ENCODE measurements at regions not wholly inside any gene's neighbourhood (a gene's known extent, or its start where the extent isn't known, plus 50 kb on each side); places are given as distances from the start of the nearest gene placed in this dataset.

DNA sequence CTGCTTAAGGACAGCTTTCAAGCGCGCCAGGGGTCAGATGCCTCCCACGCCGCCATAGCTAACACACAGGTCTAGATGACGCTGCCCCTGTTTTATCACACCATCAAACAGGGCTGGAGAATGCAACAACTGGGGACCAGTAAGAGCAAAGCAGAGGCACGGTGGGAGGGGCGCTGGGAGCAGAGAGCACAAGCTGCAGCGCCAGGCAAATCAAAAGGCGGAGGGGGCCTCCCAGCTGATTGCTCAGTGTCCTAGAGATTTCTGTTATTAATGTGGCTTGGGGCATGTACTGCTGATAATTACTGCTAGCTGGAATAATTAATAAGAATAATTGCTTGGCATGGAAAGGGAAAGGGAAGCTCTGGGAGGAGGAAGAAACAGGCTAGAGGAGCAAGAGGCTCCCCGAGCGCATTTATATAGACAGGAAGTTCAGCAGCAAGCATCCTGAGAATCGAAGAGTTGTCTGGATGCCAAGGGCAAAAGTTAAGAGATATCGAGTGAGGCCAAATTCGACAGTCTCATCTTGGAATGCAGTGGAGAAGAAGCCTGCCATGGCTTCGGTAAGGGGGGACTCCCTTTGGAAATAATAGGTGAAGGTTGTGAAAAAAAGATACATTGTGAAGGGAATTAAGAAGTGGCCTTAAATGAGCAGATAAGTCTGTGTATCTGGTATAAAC, 104.5 kb upstream of the ZNF521 start:
- no peak for DNase-seq (ENCODE audit: low read depth, low spot score)
- in situ Hi-C loops (cut with HindIII; ENCODE audit: low pct_unique_long_range_greater_than_20kb, low sequenced_read_pairs) = no loop called here

DNA sequence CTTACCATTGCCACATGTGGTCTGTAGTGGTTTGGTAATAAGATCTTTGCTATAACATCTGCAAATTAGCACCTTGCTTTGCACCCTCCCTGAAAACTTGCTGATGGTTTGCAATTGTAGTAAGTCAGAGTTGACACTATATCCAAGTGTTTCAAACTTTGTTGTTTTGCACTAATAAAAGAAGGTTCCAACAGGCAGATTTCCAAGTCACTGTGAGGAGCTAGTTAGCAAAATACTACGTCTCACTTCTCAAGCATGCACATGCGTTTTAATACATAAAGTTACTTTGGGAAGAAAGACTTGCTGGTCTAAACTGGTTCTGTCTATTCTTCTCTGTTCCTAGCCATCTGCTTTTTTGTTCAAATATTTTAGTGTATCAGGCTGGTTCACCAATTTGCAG, 103.7 kb upstream of the ZNF521 start:
- no peak for DNase-seq (ENCODE audit: low read depth, low spot score)
- in situ Hi-C loops (cut with HindIII; ENCODE audit: low pct_unique_long_range_greater_than_20kb, low sequenced_read_pairs) = no loop called here

GRCh38 chr18:25455159-25455558, 103.2 kb upstream of the ZNF521 start:
- in situ Hi-C loops (cut with HindIII; ENCODE audit: low pct_unique_long_range_greater_than_20kb, low sequenced_read_pairs) = no loop called here
- no peak for DNase-seq (ENCODE audit: low read depth, low spot score)

DNA sequence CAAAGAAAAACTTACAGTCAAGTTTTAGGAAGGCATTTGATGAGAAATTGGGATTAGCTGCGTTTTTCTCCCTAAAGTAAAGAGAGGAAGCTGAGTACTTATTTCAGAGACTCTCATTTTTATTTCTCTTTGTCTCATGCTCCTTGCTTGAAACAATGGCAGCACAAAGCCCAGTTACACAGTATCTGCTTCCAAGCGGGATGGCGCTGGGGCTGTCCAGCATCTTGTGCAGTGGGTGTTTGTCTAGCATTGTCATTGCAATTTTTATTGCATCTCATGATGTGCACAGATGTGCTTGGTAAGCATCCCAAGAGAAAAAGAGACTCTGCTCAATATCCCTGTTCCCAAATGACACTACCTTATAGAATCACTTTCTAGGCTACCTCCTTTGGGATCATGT, 102.8 kb upstream of the ZNF521 start:
- DNase-seq (ENCODE audit: low read depth, low spot score) = no peak
- in situ Hi-C loops (cut with HindIII; ENCODE audit: low pct_unique_long_range_greater_than_20kb, low sequenced_read_pairs) = no loop called here

- no peak for DNase-seq (ENCODE audit: low read depth, low spot score)
- in situ Hi-C loops (cut with HindIII; ENCODE audit: low pct_unique_long_range_greater_than_20kb, low sequenced_read_pairs) = no loop called here
These were observed 102.3 kb upstream of the ZNF521 start for GRCh38 chr18:25454270-25454659.

GRCh38 chr18:25453556-25454269, 101.7 kb upstream of the ZNF521 start:
- in situ Hi-C loops (cut with HindIII; ENCODE audit: low pct_unique_long_range_greater_than_20kb, low sequenced_read_pairs) = no loop called here
- DNase-seq (ENCODE audit: low read depth, low spot score) = no peak

DNA sequence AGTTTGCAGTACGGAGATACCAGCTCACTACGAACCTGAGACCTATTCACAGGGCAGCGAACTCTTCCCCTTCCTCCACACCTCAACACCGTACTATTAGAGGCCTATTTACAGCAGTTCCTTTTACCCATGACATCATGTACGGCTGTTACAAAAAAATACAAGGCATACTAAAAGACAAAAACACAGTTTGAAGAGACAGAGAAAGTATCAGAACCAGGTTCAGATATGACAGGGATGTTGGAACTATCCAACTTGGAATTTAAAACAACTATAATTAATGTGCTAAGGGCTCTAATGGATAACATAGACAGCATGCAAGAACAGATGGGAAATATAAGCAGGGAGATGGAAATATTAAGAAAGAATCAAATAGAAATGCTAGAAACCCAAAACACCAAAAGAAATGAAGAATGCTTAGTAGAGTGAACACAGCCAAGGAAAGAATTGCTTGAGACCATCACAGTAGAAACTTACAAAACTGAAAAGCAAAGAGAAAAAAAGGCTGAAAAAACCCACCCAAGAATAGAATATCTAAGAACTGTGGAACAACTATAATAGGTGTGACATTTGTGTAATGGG, 99.2 kb upstream of the ZNF521 start:
- DNase-seq (ENCODE audit: low read depth, low spot score) = no peak
- in situ Hi-C loops (cut with HindIII; ENCODE audit: low pct_unique_long_range_greater_than_20kb, low sequenced_read_pairs) = no loop called here

GRCh38 chr18:25449046-25449445, 97.1 kb upstream of the ZNF521 start:
- no peak for DNase-seq (ENCODE audit: low read depth, low spot score)
- in situ Hi-C loops (cut with HindIII; ENCODE audit: low pct_unique_long_range_greater_than_20kb, low sequenced_read_pairs) = no loop called here

- in situ Hi-C loops (cut with HindIII; ENCODE audit: low pct_unique_long_range_greater_than_20kb, low sequenced_read_pairs) = no loop called here
- no peak for DNase-seq (ENCODE audit: low read depth, low spot score)
These were observed 95.0 kb upstream of the ZNF521 start for GRCh38 chr18:25446972-25447371.

DNA sequence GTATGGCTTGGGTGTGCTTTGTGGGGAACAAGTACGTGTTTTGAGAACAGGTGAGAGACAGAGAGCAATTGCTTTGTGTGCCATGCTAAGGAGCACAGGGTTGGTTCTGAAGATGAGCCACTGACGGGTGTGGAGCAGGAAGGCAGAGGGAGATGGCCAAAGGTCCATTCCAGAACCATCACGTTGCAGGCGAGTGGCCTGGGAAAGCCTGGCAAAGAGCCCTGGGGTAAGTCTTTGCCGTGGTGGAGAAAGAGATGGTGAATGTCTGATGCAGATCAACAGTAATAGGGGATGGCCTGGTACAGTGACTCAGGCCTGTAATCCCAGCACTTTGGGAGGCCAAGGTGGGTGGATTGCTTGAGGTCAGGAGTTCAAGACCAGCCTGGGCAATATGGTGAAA, 93.5 kb upstream of the ZNF521 start:
- in situ Hi-C loops (cut with HindIII; ENCODE audit: low pct_unique_long_range_greater_than_20kb, low sequenced_read_pairs) = no loop called here
- DNase-seq (ENCODE audit: low read depth, low spot score) = no peak

DNA sequence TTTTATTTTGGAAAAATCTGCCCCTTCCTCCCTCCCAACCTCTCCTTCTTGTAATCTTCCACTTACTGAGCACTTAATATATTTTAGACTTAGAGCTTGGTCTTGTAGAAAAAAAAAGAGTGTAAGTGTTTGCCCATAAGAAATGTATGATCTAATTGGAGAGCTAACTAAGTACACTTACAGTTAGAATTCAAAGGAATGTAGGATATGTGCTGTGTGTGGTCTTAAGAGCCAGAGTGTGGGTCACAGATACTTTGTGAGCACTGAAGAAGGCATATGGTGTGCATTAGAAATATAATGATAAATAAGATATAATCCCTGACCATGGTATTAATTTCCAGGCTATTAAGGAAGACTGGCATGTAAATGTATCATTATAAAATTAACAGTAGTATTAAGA, 91.8 kb upstream of the ZNF521 start:
- no peak for DNase-seq (ENCODE audit: low read depth, low spot score)
- in situ Hi-C loops (cut with HindIII; ENCODE audit: low pct_unique_long_range_greater_than_20kb, low sequenced_read_pairs) = no loop called here

- in situ Hi-C loops (cut with HindIII; ENCODE audit: low pct_unique_long_range_greater_than_20kb, low sequenced_read_pairs) = no loop called here
These were observed 83.3 kb upstream of the ZNF521 start for GRCh38 chr18:25435149-25435782.

DNA sequence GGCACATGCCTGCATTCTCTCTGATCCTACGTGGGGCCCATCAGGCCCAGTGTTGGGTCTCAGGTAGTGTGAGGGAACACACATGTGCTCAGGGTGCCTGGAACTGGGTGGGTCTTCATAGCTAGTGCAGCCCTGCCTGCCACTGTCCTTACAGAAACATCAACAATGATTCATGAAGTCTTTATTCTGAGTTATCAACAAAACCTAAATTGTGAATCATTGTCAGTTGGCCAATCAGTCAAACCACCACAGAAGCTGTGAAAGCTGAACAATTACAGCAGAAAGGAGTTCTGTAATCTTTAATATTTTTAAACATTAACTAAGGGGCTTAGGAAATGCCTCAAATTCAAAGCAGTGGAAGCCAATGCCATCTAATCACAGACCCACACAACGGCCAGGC, 82.8 kb upstream of the ZNF521 start:
- no peak for DNase-seq (ENCODE audit: low read depth, low spot score)
- in situ Hi-C loops (cut with HindIII; ENCODE audit: low pct_unique_long_range_greater_than_20kb, low sequenced_read_pairs) = no loop called here

More at GRCh38 chr18:25435149-25435782, 83.3 kb upstream of the ZNF521 start:
- no peak for DNase-seq (ENCODE audit: low read depth, low spot score)

GRCh38 chr18:25433590-25433989, 81.6 kb upstream of the ZNF521 start:
- no peak for DNase-seq (ENCODE audit: low read depth, low spot score)
- in situ Hi-C loops (cut with HindIII; ENCODE audit: low pct_unique_long_range_greater_than_20kb, low sequenced_read_pairs) = no loop called here

DNA sequence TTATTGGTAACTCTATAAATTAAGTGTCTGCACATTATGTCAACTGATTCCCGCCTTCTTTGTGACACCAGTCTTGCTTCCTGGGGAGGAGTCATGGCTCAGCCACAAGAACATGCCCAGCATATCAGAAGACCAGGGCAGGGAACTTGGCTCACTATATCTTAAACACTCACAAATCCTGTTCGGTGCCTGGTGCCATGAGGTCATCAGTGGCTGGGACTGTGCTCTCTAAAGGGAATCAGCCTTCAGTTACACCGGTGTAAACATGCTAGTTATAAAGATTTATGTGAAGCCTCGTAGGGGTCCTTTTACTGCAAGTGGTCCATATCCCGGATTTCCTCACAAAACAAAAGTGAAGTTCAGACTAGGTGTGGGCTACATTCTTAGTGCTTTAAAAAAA, 73.1 kb upstream of the ZNF521 start:
- no peak for DNase-seq (ENCODE audit: low read depth, low spot score)

DNA sequence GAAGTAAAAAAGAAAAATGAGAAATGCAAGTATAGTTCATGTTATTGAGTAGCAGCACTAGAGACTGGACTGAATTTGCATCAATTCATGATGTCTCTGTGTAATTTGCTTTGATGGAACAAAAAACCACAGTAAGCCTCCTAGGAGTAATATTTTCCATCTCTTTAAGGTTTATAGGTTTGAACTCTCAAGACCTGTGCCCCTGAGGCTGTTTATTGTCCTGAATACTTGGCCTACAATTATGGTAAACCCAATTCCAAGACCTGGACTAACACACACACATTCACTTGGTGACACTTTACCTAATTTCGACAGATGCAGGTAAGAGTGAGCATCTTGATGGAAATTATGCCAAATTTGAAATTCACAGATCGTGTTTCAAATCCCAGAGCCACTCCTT, 71.8 kb upstream of the ZNF521 start:
- no peak for DNase-seq (ENCODE audit: low read depth, low spot score)
- in situ Hi-C loops (cut with HindIII; ENCODE audit: low pct_unique_long_range_greater_than_20kb, low sequenced_read_pairs) = no loop called here

More for the DNA sequence above, 73.1 kb upstream of the ZNF521 start:
- in situ Hi-C loops (cut with HindIII; ENCODE audit: low pct_unique_long_range_greater_than_20kb, low sequenced_read_pairs) = no loop called here

GRCh38 chr18:25423267-25423666, 71.3 kb upstream of the ZNF521 start:
- in situ Hi-C loops (cut with HindIII; ENCODE audit: low pct_unique_long_range_greater_than_20kb, low sequenced_read_pairs) = no loop called here
- DNase-seq (ENCODE audit: low read depth, low spot score) = no peak

DNA sequence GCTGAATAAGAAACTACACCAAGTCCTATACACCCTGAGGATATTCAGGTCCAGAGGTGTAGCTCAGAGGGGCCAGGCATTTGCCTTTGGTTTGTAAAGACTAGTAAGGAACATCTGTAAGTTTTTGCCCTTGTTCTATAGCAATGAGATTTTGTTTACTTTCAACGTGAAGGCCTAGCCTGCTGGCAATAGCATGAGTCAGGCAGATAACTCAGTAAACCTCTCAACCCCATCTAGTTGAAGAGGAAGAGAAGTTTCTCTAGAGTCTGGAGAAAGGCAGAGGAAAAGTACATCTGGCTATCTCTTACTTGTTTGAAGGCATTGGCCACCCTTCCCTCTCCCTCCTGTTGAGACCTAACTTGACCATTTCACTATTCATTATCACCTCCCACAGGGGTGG, 70.3 kb upstream of the ZNF521 start:
- in situ Hi-C loops (cut with HindIII; ENCODE audit: low pct_unique_long_range_greater_than_20kb, low sequenced_read_pairs) = no loop called here
- no peak for DNase-seq (ENCODE audit: low read depth, low spot score)
